IMR-90 (cell line): ENCODE measurements at regions not wholly inside any gene's neighbourhood (a gene's known extent, or its start where the extent isn't known, plus 50 kb on each side); places are given as distances from the start of the nearest gene placed in this dataset.

ENCODE experiments used
- ATAC-seq: fragments of 200-7000 bp; cut with Tn5 transposase; 2 replicates; pipeline ENCODE4 v1.9.1; 2020; ENCODE audit warnings: low read depth, mild to moderate bottlenecking, moderate library complexity
- BruUV-seq: library from RNA; stranded (reverse); fragments of 400-500 nt; replicated peaks from 2 replicates; lab custom pipeline; 2021; lab: Mats Ljungman, UMichigan
- CTCF ChIA-PET: fragments of 300-600 bp; formaldehyde crosslinking; extraction: SDS; loops from one replicate; lab custom pipeline; 2021; ENCODE audit warnings: antibody characterized with exemption; lab: Yijun Ruan, JAX
- POLR2A ChIA-PET: fragments of 300-600 bp; sonication (Branson Sonifier 250); formaldehyde crosslinking; loops from one replicate; lab custom pipeline; 2022; ENCODE audit warnings: antibody characterized with exemption; ENCODE audit not compliant: unreplicated experiment; lab: Charles Lee
- DNase-seq: peaks from one replicate; pipeline ENCODE4 v3.0.0; 2013
- H2AFZ ChIP-seq: replicated peaks from 2 replicates; pipeline ENCODE3; 2013; ENCODE audit warnings: low read length, mild to moderate bottlenecking; ENCODE audit not compliant: poor library complexity
- H2AK5ac ChIP-seq: 2 replicates; pipeline ENCODE4 v1.6.1; 2013; ENCODE audit warnings: low read depth, low read length, inconsistent platforms
- H2AK9ac ChIP-seq: replicated peaks from 2 replicates; pipeline ENCODE3; 2013; ENCODE audit warnings: mild to moderate bottlenecking, low read depth, low read length, moderate library complexity; ENCODE audit not compliant: poor library complexity
- H2BK120ac ChIP-seq: 2 replicates; pipeline ENCODE4 v1.6.1; 2013; ENCODE audit warnings: low read depth, low read length, inconsistent platforms
- H2BK15ac ChIP-seq: 3 replicates; pipeline ENCODE4 v1.6.1; 2013; ENCODE audit warnings: low read depth, low read length, inconsistent platforms
- H2BK20ac ChIP-seq: 2 replicates; pipeline ENCODE4 v1.6.1; 2013; ENCODE audit warnings: low read depth, mild to moderate bottlenecking, inconsistent platforms, low read length, moderate library complexity
- H2BK5ac ChIP-seq: 2 replicates; pipeline ENCODE4 v1.6.1; 2013; ENCODE audit warnings: mild to moderate bottlenecking, low read depth, low read length, inconsistent platforms; ENCODE audit not compliant: poor library complexity, severe bottlenecking
- H3K14ac ChIP-seq: replicated peaks from 2 replicates; pipeline ENCODE4 v1.6.1; 2013; ENCODE audit warnings: low read depth, low read length, inconsistent platforms
- H3K18ac ChIP-seq: 2 replicates; pipeline ENCODE4 v1.6.1; 2013; ENCODE audit warnings: low read depth, low read length, control low read depth
- H3K23ac ChIP-seq: 2 replicates; pipeline ENCODE4 v1.6.1; 2013; ENCODE audit warnings: low read depth, low read length, inconsistent platforms
- H3K27ac ChIP-seq: 2 replicates; pipeline ENCODE4 v1.5.1; 2013; ENCODE audit warnings: mild to moderate bottlenecking, control low read depth, low read length; ENCODE audit not compliant: insufficient read depth
- H3K27me3 ChIP-seq: 2 replicates; pipeline ENCODE4 v1.6.1; 2013; ENCODE audit warnings: low read length; ENCODE audit not compliant: control insufficient read depth, insufficient read depth
- H3K36me3 ChIP-seq: 2 replicates; pipeline ENCODE4 v1.6.1; 2013; ENCODE audit warnings: low read length, mixed read lengths; ENCODE audit not compliant: control insufficient read depth, insufficient read depth
- H3K4ac ChIP-seq: 2 replicates; pipeline ENCODE4 v1.6.1; 2013; ENCODE audit warnings: low read depth, low read length, inconsistent platforms
- H3K4me1 ChIP-seq: 2 replicates; pipeline ENCODE4 v1.6.1; 2013; ENCODE audit warnings: low read length, mixed read lengths; ENCODE audit not compliant: control insufficient read depth, insufficient read depth
- H3K4me2 ChIP-seq: 2 replicates; pipeline ENCODE4 v1.6.1; 2013; ENCODE audit warnings: low read depth, mild to moderate bottlenecking, control low read depth, low read length, moderate library complexity
- H3K4me3 ChIP-seq: 2 replicates; pipeline ENCODE4 v1.5.1; 2013; ENCODE audit warnings: low read depth, mild to moderate bottlenecking, control low read depth, low read length, moderate library complexity; ENCODE audit not compliant: insufficient read depth
- H3K56ac ChIP-seq: 2 replicates; pipeline ENCODE4 v1.6.1; 2013; ENCODE audit warnings: low read length, inconsistent platforms; ENCODE audit not compliant: insufficient read depth; ENCODE audit errors: extremely low read depth
- H3K79me1 ChIP-seq, 2 experiments: 2 replicates each; pipeline ENCODE4 v1.6.1; 2013; ENCODE audit warnings: low read length in 2 of 2, inconsistent platforms in 1 of 2, low read depth in 1 of 2
- H3K9ac ChIP-seq: 2 replicates; pipeline ENCODE4 v1.6.1; 2013; ENCODE audit warnings: low read depth, low read length, control low read depth
- H3K9me1 ChIP-seq: 2 replicates; pipeline ENCODE4 v1.6.1; 2013; ENCODE audit warnings: low read length, inconsistent platforms; ENCODE audit not compliant: insufficient read depth
- H3K9me3 ChIP-seq: 2 replicates; pipeline ENCODE4 v1.6.1; 2013; ENCODE audit warnings: low read length; ENCODE audit not compliant: control insufficient read depth, insufficient read depth
- H4K20me1 ChIP-seq: 2 replicates; pipeline ENCODE4 v1.6.1; 2013; ENCODE audit warnings: low read length, inconsistent platforms; ENCODE audit not compliant: insufficient read depth
- H4K5ac ChIP-seq: 2 replicates; pipeline ENCODE4 v1.6.1; 2013; ENCODE audit warnings: mild to moderate bottlenecking, low read depth, low read length, control low read depth
- H4K8ac ChIP-seq, 2 experiments: 2 replicates each; pipeline ENCODE4 v1.6.1; 2013; ENCODE audit warnings: low read depth in 2 of 2, low read length in 2 of 2, control low read depth in 1 of 2, inconsistent platforms in 1 of 2
- H4K91ac ChIP-seq: 2 replicates; pipeline ENCODE4 v1.6.1; 2013; ENCODE audit warnings: low read depth, low read length, inconsistent platforms; ENCODE audit not compliant: insufficient read depth
- BHLHE40 ChIP-seq: fragments of 150-350 bp; IDR thresholded peaks from 2 replicates; pipeline ENCODE4 v1.6.1; 2016; ENCODE audit warnings: mild to moderate bottlenecking, low read depth, low read length
- CEBPB ChIP-seq: IDR thresholded peaks from 2 replicates; pipeline ENCODE4 v1.6.1; 2012; ENCODE audit warnings: low read depth, low read length, improper control_type of control experiment
- CHD1 ChIP-seq: IDR thresholded peaks from 2 replicates; pipeline ENCODE4 v1.6.1; 2012; ENCODE audit warnings: low read depth, low read length, improper control_type of control experiment
- FOS ChIP-seq: fragments of 150-350 bp; IDR thresholded peaks from 2 replicates; pipeline ENCODE4 v1.6.1; 2016; ENCODE audit warnings: low read depth, low read length
- MAFK ChIP-seq: IDR thresholded peaks from 2 replicates; pipeline ENCODE4 v1.6.1; 2012; ENCODE audit warnings: low read depth, low read length, improper control_type of control experiment
- MXI1 ChIP-seq: IDR thresholded peaks from 2 replicates; pipeline ENCODE4 v1.6.1; 2012; ENCODE audit warnings: low read depth, mild to moderate bottlenecking, low read length, moderate library complexity, borderline replicate concordance
- NFE2L2 ChIP-seq: fragments of 150-350 bp; IDR thresholded peaks from 2 replicates; pipeline ENCODE4 v1.6.1; 2016; ENCODE audit warnings: low read depth, mild to moderate bottlenecking, low read length
- POLR2A ChIP-seq: IDR thresholded peaks from 2 replicates; pipeline ENCODE4 v1.6.1; 2012; ENCODE audit warnings: mild to moderate bottlenecking, low read depth, low read length
- RAD21 ChIP-seq: IDR thresholded peaks from 2 replicates; pipeline ENCODE4 v1.6.1; 2012; ENCODE audit warnings: low read length, improper control_type of control experiment
- RCOR1 ChIP-seq: IDR thresholded peaks from 2 replicates; pipeline ENCODE4 v1.6.1; 2012; ENCODE audit warnings: mild to moderate bottlenecking, low read length, improper control_type of control experiment; ENCODE audit not compliant: insufficient replicate concordance
- RFX5 ChIP-seq: IDR thresholded peaks from 2 replicates; pipeline ENCODE4 v1.8.0; 2012; ENCODE audit warnings: low read depth, mild to moderate bottlenecking, low read length, moderate library complexity
- SMC3 ChIP-seq: fragments of 150-350 bp; IDR thresholded peaks from 2 replicates; pipeline ENCODE4 v1.6.1; 2016; ENCODE audit warnings: low read depth, mild to moderate bottlenecking, antibody characterized with exemption, low read length, moderate library complexity
- WGBS, 2 experiments: methylation state at CpG; one replicate each; pipeline versions ENCODE4 v1.1.5 to v1.1.7; 2013; ENCODE audit warnings: missing lambda C conversion rate in 2 of 2; ENCODE audit not compliant: insufficient read length in 1 of 2; ENCODE audit errors: extremely low coverage in 2 of 2; 5-methylcytosine and 5-hydroxymethylcytosine counted together
- dilution Hi-C: fragments of 300-500 bp; cut with HindIII; formaldehyde crosslinking; loops from one replicate; pipeline ENCODE4 v1.14.3; 2018; ENCODE audit warnings: low sequenced_read_pairs; ENCODE audit not compliant: unreplicated experiment
- in situ Hi-C: fragments of 300-500 bp; cut with MboI; formaldehyde crosslinking; loops from 3 replicates; pipeline ENCODE4 v1.14.3; 2019; ENCODE audit warnings: low sequenced_read_pairs, inconsistent platforms, mixed read lengths
- intact Hi-C: fragments of 100-400 bp; cut with micrococcal nuclease; formaldehyde crosslinking; loops from 2 replicates; pipeline ENCODE4 v1.10.0; 2022
- TF ChIP-seq, protein P1 (sequence below): fragments of 150-350 bp; IDR thresholded peaks from 2 replicates; pipeline ENCODE4 v1.6.1; 2016; ENCODE audit warnings: low read depth, mild to moderate bottlenecking, low read length, moderate library complexity, borderline replicate concordance
- TF ChIP-seq, protein P2 (sequence below): conservative IDR thresholded peaks from 2 replicates; pipeline ENCODE4 v1.5.1; 2012; ENCODE audit warnings: mild to moderate bottlenecking, low read depth, low read length, improper control_type of control experiment
- TF ChIP-seq, protein P3 (sequence below): fragments of 150-350 bp; IDR thresholded peaks from 2 replicates; pipeline ENCODE4 v1.6.1; 2017; ENCODE audit warnings: mild to moderate bottlenecking, antibody characterized with exemption, low read length, low read depth

DNA sequence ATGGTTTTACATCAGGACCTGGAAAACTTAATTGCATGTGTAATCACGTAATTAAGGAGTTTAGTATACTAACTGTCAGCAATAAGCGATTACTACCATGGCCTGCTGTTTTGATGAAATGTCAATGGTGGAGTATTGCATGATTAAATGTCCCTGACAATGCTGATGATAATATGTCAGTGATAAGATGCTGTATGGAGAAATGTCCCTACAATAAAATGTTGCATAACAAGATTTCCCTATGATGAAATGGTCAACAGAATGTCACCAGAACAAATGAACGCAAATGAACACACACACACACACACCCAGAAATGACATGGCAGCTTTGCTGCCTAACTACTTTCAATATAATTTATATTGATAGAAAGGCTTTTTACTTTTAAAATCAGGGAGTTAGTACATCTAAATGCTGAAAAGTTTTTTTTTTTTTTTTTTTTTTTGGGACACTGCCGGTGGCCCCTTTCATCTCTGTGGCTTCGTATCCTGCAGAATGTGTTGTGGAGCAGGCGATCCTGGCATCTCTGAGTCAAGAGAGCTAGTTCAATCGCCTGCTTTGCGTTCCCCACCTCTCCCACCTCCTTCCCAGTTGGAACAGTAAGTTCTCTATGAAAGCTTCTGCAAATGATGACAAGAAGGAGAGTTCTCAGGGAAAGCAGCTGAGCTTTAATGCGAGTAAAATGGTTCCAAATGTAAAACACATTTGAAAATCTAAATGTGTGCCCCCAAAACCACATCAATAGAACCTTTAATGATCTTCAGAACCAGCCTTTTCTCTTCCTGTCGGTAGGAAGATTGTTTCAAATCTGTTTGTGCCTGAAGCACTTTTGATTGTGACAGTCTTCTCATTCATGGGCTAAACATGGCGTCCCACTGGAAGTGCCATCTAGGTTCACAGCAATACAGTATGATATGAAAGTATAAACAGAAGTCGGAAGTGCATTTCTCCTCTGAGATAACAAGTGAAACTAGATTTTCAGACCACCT is 170.1 kb upstream of the GBE1 start:
- dilution Hi-C loops = no loop called here
- no peak overlapping the region for H3K4me2 ChIP-seq
- CTCF ChIA-PET = no interaction called here
- TF ChIP-seq SMC3 = no peak
- no peak for TF ChIP-seq MAFK
- TF ChIP-seq CHD1 = no peak
- no peak for TF ChIP-seq MXI1
- TF ChIP-seq RFX5 = no peak
- no peak for TF ChIP-seq RCOR1
- TF ChIP-seq CEBPB = no peak
- TF ChIP-seq, protein P1, sequence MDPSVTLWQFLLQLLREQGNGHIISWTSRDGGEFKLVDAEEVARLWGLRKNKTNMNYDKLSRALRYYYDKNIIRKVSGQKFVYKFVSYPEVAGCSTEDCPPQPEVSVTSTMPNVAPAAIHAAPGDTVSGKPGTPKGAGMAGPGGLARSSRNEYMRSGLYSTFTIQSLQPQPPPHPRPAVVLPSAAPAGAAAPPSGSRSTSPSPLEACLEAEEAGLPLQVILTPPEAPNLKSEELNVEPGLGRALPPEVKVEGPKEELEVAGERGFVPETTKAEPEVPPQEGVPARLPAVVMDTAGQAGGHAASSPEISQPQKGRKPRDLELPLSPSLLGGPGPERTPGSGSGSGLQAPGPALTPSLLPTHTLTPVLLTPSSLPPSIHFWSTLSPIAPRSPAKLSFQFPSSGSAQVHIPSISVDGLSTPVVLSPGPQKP = no peak
- TF ChIP-seq FOS = no peak
- TF ChIP-seq, protein P2, sequence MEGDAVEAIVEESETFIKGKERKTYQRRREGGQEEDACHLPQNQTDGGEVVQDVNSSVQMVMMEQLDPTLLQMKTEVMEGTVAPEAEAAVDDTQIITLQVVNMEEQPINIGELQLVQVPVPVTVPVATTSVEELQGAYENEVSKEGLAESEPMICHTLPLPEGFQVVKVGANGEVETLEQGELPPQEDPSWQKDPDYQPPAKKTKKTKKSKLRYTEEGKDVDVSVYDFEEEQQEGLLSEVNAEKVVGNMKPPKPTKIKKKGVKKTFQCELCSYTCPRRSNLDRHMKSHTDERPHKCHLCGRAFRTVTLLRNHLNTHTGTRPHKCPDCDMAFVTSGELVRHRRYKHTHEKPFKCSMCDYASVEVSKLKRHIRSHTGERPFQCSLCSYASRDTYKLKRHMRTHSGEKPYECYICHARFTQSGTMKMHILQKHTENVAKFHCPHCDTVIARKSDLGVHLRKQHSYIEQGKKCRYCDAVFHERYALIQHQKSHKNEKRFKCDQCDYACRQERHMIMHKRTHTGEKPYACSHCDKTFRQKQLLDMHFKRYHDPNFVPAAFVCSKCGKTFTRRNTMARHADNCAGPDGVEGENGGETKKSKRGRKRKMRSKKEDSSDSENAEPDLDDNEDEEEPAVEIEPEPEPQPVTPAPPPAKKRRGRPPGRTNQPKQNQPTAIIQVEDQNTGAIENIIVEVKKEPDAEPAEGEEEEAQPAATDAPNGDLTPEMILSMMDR = no peak
- no peak for TF ChIP-seq RAD21
- TF ChIP-seq POLR2A = no peak
- TF ChIP-seq, protein P3, sequence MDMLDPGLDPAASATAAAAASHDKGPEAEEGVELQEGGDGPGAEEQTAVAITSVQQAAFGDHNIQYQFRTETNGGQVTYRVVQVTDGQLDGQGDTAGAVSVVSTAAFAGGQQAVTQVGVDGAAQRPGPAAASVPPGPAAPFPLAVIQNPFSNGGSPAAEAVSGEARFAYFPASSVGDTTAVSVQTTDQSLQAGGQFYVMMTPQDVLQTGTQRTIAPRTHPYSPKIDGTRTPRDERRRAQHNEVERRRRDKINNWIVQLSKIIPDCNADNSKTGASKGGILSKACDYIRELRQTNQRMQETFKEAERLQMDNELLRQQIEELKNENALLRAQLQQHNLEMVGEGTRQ = no peak
- no peak for TF ChIP-seq BHLHE40
- TF ChIP-seq NFE2L2 = no peak

More for the DNA sequence above, 170.1 kb upstream of the GBE1 start:
- Histone ChIP-seq H3K23ac (no peak overlapping the region), H3K79me1 (no peaks in the 10 kb centered on the region), H3K9ac (no peak overlapping the region), H3K27me3 (no peaks in the 10 kb centered on the region), H2AK5ac (no peak overlapping the region), H3K14ac (no peak overlapping the region), H3K56ac (no peak overlapping the region), H2BK20ac (no peak overlapping the region), H4K8ac (no peak overlapping the region), H4K91ac (no peak overlapping the region), H3K4ac (no peak overlapping the region), H2BK5ac (no peak overlapping the region), H4K20me1 (no peaks in the 10 kb centered on the region), H3K4me1 (no peaks in the 10 kb centered on the region), H3K27ac (no peak overlapping the region), H2BK120ac (no peak overlapping the region), H2BK15ac (no peak overlapping the region), H3K36me3 (no peaks in the 10 kb centered on the region), H3K18ac (no peak overlapping the region), H4K5ac (no peak overlapping the region), H2AK9ac (no peak overlapping the region), H3K9me1 (no peaks in the 10 kb centered on the region), H2AFZ (no peak overlapping the region), H3K4me3 (no peak overlapping the region), H3K9me3 (no peaks in the 10 kb centered on the region)
- in situ Hi-C loops (no loop called here), intact Hi-C loops (no loop called here)
- no CpG with 5 or more reads among the region's 12 CpGs for WGBS, 2 experiments
- BruUV-seq = no TSS peak
- ATAC-seq (no peak), DNase-seq (no peak)
- POLR2A ChIA-PET = no interaction called here
